Smooth muscle cell (in vitro differentiated cells): ENCODE measurements at regions not wholly inside any gene's neighbourhood (a gene's known extent, or its start where the extent isn't known, plus 50 kb on each side); places are given as distances from the start of the nearest gene placed in this dataset.

Experiments used
- DNase-seq: peaks from one replicate; lab custom pipeline; 2025; ENCODE audit not compliant: unreplicated experiment; lab: John Stamatoyannopoulos, UW
- H2AFZ ChIP-seq: fragments of 200-600 bp; sonication (generic); 2 replicates; pipeline ENCODE4 v1.6.0; 2016; ENCODE audit warnings: antibody characterized with exemption, low read depth, mild to moderate bottlenecking
- H3F3A ChIP-seq: fragments of 200-600 bp; sonication (generic); 2 replicates; pipeline ENCODE4 v1.6.0; 2017; ENCODE audit warnings: antibody characterized with exemption, low read depth
- H3K27ac ChIP-seq: fragments of 200-600 bp; sonication (generic); 2 replicates; pipeline ENCODE4 v1.5.1; 2016; ENCODE audit warnings: low read depth, mild to moderate bottlenecking
- H3K27me3 ChIP-seq: fragments of 200-600 bp; sonication (generic); 2 replicates; pipeline ENCODE4 v1.6.1; 2016; ENCODE audit warnings: low read depth, mild to moderate bottlenecking
- H3K36me3 ChIP-seq: fragments of 200-600 bp; sonication (generic); 2 replicates; pipeline ENCODE4 v1.5.1; 2016; ENCODE audit warnings: low read depth
- H3K4me1 ChIP-seq: fragments of 200-600 bp; sonication (generic); 2 replicates; pipeline ENCODE4 v1.5.1; 2016; ENCODE audit warnings: low read depth
- H3K4me2 ChIP-seq: fragments of 200-600 bp; sonication (generic); 2 replicates; pipeline ENCODE4 v1.6.0; 2016; ENCODE audit warnings: mild to moderate bottlenecking
- H3K4me3 ChIP-seq: fragments of 200-600 bp; sonication (generic); 2 replicates; pipeline ENCODE4 v1.5.1; 2016; ENCODE audit warnings: mild to moderate bottlenecking
- H3K79me2 ChIP-seq: fragments of 200-600 bp; sonication (generic); 2 replicates; pipeline ENCODE4 v1.6.0; 2016; ENCODE audit warnings: low read depth, mild to moderate bottlenecking
- H3K9ac ChIP-seq: fragments of 200-600 bp; sonication (generic); 2 replicates; pipeline ENCODE4 v1.6.0; 2016; ENCODE audit warnings: low read depth
- H3K9me3 ChIP-seq: fragments of 200-600 bp; sonication (generic); replicated peaks from 2 replicates; pipeline ENCODE4 v1.5.1; 2016; ENCODE audit warnings: low read depth
- H4K20me1 ChIP-seq: fragments of 200-600 bp; sonication (generic); 2 replicates; pipeline ENCODE4 v1.6.0; 2016; ENCODE audit warnings: low read depth
- CTCF ChIP-seq: fragments of 200-600 bp; sonication (generic); IDR thresholded peaks from 2 replicates; pipeline ENCODE4 v1.5.1; 2017; ENCODE audit warnings: borderline replicate concordance, mild to moderate bottlenecking, antibody characterized with exemption; ENCODE audit not compliant: insufficient read depth, poor library complexity, severe bottlenecking
- WGBS: methylation state at CpG from one replicate; pipeline ENCODE4 v1.1.7; 2016; ENCODE audit warnings: low lambda C conversion rate; 5-methylcytosine and 5-hydroxymethylcytosine counted together

GRCh38 chr7:34362621-34363020, 295.4 kb upstream of the NPSR1 start:
- no peaks in the 10 kb centered on the region for H3K27me3 ChIP-seq
- no peak overlapping the region for H3K9ac ChIP-seq
- no peak overlapping the region for H3K4me3 ChIP-seq
- no peaks in the 10 kb centered on the region for H3K9me3 ChIP-seq
- no peaks in the 10 kb centered on the region for H3K4me1 ChIP-seq
- no peak overlapping the region for H2AFZ ChIP-seq
- no peaks in the 10 kb centered on the region for H4K20me1 ChIP-seq
- no peak for TF ChIP-seq CTCF
- WGBS = 76% methylated on average over 2 of the region's 2 CpGs
- DNase-seq = no peak
- H3K27ac ChIP-seq = no peak overlapping the region
- no peaks in the 10 kb centered on the region for H3F3A ChIP-seq
- H3K4me2 ChIP-seq = no peak overlapping the region
- no peaks in the 10 kb centered on the region for H3K36me3 ChIP-seq
- H3K79me2 ChIP-seq = no peaks in the 10 kb centered on the region

- Histone ChIP-seq H3K4me3 (no peak overlapping the region), H2AFZ (no peak overlapping the region), H3K9me3 (no peaks in the 10 kb centered on the region), H3K27me3 (no peaks in the 10 kb centered on the region), H3K4me2 (no peak overlapping the region), H4K20me1 (no peaks in the 10 kb centered on the region), H3K27ac (no peak overlapping the region), H3K9ac (no peak overlapping the region), H3F3A (no peaks in the 10 kb centered on the region), H3K79me2 (no peaks in the 10 kb centered on the region), H3K36me3 (no peaks in the 10 kb centered on the region), H3K4me1 (no peaks in the 10 kb centered on the region)
- no peak for DNase-seq
- 86% methylated on average over 2 of the region's 2 CpGs for WGBS
- no peak for TF ChIP-seq CTCF
Observed at GRCh38 chr7:34364130-34364529, 293.9 kb upstream of the NPSR1 start.

DNA sequence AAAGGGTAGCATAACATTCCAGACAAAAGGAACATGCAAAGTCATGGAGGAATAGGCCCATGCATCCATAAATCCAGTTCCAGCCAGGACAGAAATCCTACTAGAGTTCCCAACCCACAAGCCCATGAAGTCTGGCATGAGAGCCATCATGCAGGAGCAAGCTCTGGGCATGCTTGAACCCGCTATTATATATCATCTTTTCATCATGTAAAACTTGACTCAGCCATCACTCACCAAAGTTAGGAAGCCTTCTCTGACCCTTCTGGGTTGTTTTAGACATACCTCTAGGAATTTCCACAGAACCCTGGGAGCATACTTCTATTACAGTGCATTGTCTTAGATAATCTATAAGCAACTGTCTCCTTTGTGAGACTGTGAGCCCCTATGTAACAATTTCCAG, 293.0 kb upstream of the NPSR1 start:
- no peaks in the 10 kb centered on the region for H3K4me1 ChIP-seq
- no peaks in the 10 kb centered on the region for H3K9me3 ChIP-seq
- no peak overlapping the region for H3K4me2 ChIP-seq
- no peaks in the 10 kb centered on the region for H3F3A ChIP-seq
- no peak for TF ChIP-seq CTCF
- no peak overlapping the region for H3K27ac ChIP-seq
- H3K79me2 ChIP-seq = no peaks in the 10 kb centered on the region
- H3K4me3 ChIP-seq = no peak overlapping the region
- H3K36me3 ChIP-seq = no peaks in the 10 kb centered on the region
- no peak overlapping the region for H3K9ac ChIP-seq
- H3K27me3 ChIP-seq = no peaks in the 10 kb centered on the region
- no peak for DNase-seq
- WGBS = 100% methylated on average over 1 of the region's 1 CpG
- H4K20me1 ChIP-seq = no peaks in the 10 kb centered on the region
- H2AFZ ChIP-seq = no peak overlapping the region

DNA sequence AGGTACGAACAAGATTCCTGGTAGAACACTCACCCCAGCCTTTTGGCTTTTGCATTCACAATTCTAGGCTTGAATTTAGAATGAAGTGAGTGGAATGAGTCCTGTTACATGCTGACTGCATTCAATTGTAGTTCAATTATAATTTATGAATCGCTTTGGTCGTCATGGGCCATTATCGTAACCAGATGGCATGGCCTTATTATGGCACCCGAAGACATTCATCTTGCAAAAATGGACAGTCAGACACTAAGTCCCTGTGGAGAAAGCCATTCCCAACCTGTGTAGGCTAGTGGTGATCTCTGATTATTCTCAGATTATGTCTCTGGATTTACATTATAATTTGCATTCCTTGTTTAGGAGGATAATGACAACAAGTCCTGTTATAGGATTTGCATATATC, 292.4 kb upstream of the NPSR1 start:
- no peak for DNase-seq
- Histone ChIP-seq H3F3A (no peaks in the 10 kb centered on the region), H3K4me3 (no peak overlapping the region), H3K9ac (no peak overlapping the region), H3K27me3 (no peaks in the 10 kb centered on the region), H3K4me2 (no peak overlapping the region), H3K36me3 (no peaks in the 10 kb centered on the region), H3K9me3 (no peaks in the 10 kb centered on the region), H2AFZ (no peak overlapping the region), H3K79me2 (no peaks in the 10 kb centered on the region), H4K20me1 (no peaks in the 10 kb centered on the region), H3K27ac (no peak overlapping the region), H3K4me1 (no peaks in the 10 kb centered on the region)
- no peak for TF ChIP-seq CTCF
- 98% methylated on average over 5 of the region's 5 CpGs for WGBS
